ENCODE measurements at regions not wholly inside any gene's neighbourhood (a gene's known extent, or its start where the extent isn't known, plus 50 kb on each side); places are given as distances from the start of the nearest gene placed in this dataset.

- H3K27ac Mint-ChIP-seq = no peak overlapping the region
- no peaks in the 10 kb centered on the region for H3K4me1 ChIP-seq (ENCODE audit: insufficient read depth, low read length)
- H3K9me3 Mint-ChIP-seq = peaks cover 3% of the 10 kb centered on the region
- H3K27me3 Mint-ChIP-seq = no peaks in the 10 kb centered on the region
- no peaks in the 10 kb centered on the region for H3K36me3 Mint-ChIP-seq (ENCODE audit: low read depth)
- no peaks in the 10 kb centered on the region for H3K27me3 ChIP-seq (ENCODE audit: control insufficient read depth in 1 of 2, insufficient read depth in 2 of 2, low read length in 2 of 2)
- H3K4me3 Mint-ChIP-seq = no peak overlapping the region
- DNase-seq = no peak
- CTCF ChIA-PET = no interaction called here
- H3K36me3 ChIP-seq (ENCODE audit: insufficient read depth, low read length) = no peaks in the 10 kb centered on the region
- peaks cover 0 to 5% of the 10 kb centered on the region in 2 experiments for H3K9me3 ChIP-seq (ENCODE audit: control insufficient read depth in 1 of 2, insufficient read depth in 1 of 2, low read length in 2 of 2)
- H3K4me1 Mint-ChIP-seq (ENCODE audit: low read depth) = no peaks in the 10 kb centered on the region
- no peak overlapping the region for H3K27ac ChIP-seq (ENCODE audit: low read depth in 1 of 2, low read length in 2 of 2)
- intact Hi-C loops (cut with DNase I, micrococcal nuclease) = no loop called here
- H3K4me3 ChIP-seq (ENCODE audit: low read length) = no peak overlapping the region
- ATAC-seq (ENCODE audit: poor library complexity) = no peak
- POLR2A ChIA-PET = no interaction called here
- no peak for TF ChIP-seq CTCF (IDR thresholded peaks at IDR 0.05)
Observed at GRCh38 chr3:22326305-22326704, 575.3 kb upstream of the ZNF385D start.

- POLR2A ChIA-PET = no interaction called here
- DNase-seq (no peak), ATAC-seq (ENCODE audit: poor library complexity) (no peak)
- no peaks in the 10 kb centered on the region for H3K4me1 Mint-ChIP-seq (ENCODE audit: low read depth)
- H3K4me3 Mint-ChIP-seq = no peak overlapping the region
- CTCF ChIA-PET = no interaction called here
- Histone ChIP-seq H3K27ac (ENCODE audit: low read depth in 1 of 2, low read length in 2 of 2) (no peak overlapping the region), H3K27me3 (ENCODE audit: control insufficient read depth in 1 of 2, insufficient read depth in 2 of 2, low read length in 2 of 2) (no peaks in the 10 kb centered on the region), H3K4me3 (ENCODE audit: low read length) (no peak overlapping the region), H3K9me3 (ENCODE audit: control insufficient read depth in 1 of 2, insufficient read depth in 1 of 2, low read length in 2 of 2) (peaks cover 0 to 3% of the 10 kb centered on the region in 2 experiments), H3K4me1 (ENCODE audit: insufficient read depth, low read length) (no peaks in the 10 kb centered on the region), H3K36me3 (ENCODE audit: insufficient read depth, low read length) (no peaks in the 10 kb centered on the region)
- H3K27me3 Mint-ChIP-seq = no peaks in the 10 kb centered on the region
- TF ChIP-seq CTCF (IDR thresholded peaks at IDR 0.05) = no peak
- intact Hi-C loops (cut with DNase I, micrococcal nuclease) = no loop called here
- H3K27ac Mint-ChIP-seq = no peak overlapping the region
- H3K9me3 Mint-ChIP-seq = no peaks in the 10 kb centered on the region
- H3K36me3 Mint-ChIP-seq (ENCODE audit: low read depth) = no peaks in the 10 kb centered on the region
Observed at GRCh38 chr3:22334996-22335395, 584.0 kb upstream of the ZNF385D start.

- H3K27me3 Mint-ChIP-seq = no peaks in the 10 kb centered on the region
- no peaks in the 10 kb centered on the region for H3K4me1 ChIP-seq (ENCODE audit: insufficient read depth, low read length)
- no peak for TF ChIP-seq CTCF (IDR thresholded peaks at IDR 0.05)
- H3K9me3 Mint-ChIP-seq = no peaks in the 10 kb centered on the region
- no peaks in the 10 kb centered on the region for H3K9me3 ChIP-seq (ENCODE audit: control insufficient read depth in 1 of 2, insufficient read depth in 1 of 2, low read length in 2 of 2)
- DNase-seq (no peak), ATAC-seq (ENCODE audit: poor library complexity) (no peak)
- ChIA-PET POLR2A (no interaction called here), CTCF (no interaction called here)
- no peaks in the 10 kb centered on the region for H3K4me1 Mint-ChIP-seq (ENCODE audit: low read depth)
- no peaks in the 10 kb centered on the region for H3K36me3 Mint-ChIP-seq (ENCODE audit: low read depth)
- H3K27ac Mint-ChIP-seq = no peak overlapping the region
- no peak overlapping the region for H3K4me3 Mint-ChIP-seq
- H3K27ac ChIP-seq (ENCODE audit: low read depth in 1 of 2, low read length in 2 of 2) = no peak overlapping the region
- intact Hi-C loops (cut with DNase I, micrococcal nuclease) = no loop called here
- no peak overlapping the region for H3K4me3 ChIP-seq (ENCODE audit: low read length)
- H3K36me3 ChIP-seq (ENCODE audit: insufficient read depth, low read length) = no peaks in the 10 kb centered on the region
- H3K27me3 ChIP-seq (ENCODE audit: control insufficient read depth in 1 of 2, insufficient read depth in 2 of 2, low read length in 2 of 2) = no peaks in the 10 kb centered on the region
Observed at GRCh38 chr3:22349215-22349851, 598.3 kb upstream of the ZNF385D start.

All from CD4-positive, alpha-beta T cell (primary cell).